ENCODE measurements at regions not wholly inside any gene's neighbourhood (a gene's known extent, or its start where the extent isn't known, plus 50 kb on each side); places are given as distances from the start of the nearest gene placed in this dataset.

- no peak for TF ChIP-seq TAF1 (conservative IDR thresholded peaks at IDR 0.05)
- TF ChIP-seq CTCF (IDR thresholded peaks at IDR 0.05; ENCODE audit: low read depth, low read length, missing input control) = no peak
- no peak for TF ChIP-seq YY1 (IDR thresholded peaks at IDR 0.05)
- TF ChIP-seq, protein P1, sequence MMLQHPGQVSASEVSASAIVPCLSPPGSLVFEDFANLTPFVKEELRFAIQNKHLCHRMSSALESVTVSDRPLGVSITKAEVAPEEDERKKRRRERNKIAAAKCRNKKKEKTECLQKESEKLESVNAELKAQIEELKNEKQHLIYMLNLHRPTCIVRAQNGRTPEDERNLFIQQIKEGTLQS (IDR thresholded peaks at IDR 0.05) = no peak
- no peak for TF ChIP-seq NR2F2 (IDR thresholded peaks at IDR 0.05)
- no peak for TF ChIP-seq RAD21 (IDR thresholded peaks at IDR 0.05)
- TF ChIP-seq, protein P2, sequence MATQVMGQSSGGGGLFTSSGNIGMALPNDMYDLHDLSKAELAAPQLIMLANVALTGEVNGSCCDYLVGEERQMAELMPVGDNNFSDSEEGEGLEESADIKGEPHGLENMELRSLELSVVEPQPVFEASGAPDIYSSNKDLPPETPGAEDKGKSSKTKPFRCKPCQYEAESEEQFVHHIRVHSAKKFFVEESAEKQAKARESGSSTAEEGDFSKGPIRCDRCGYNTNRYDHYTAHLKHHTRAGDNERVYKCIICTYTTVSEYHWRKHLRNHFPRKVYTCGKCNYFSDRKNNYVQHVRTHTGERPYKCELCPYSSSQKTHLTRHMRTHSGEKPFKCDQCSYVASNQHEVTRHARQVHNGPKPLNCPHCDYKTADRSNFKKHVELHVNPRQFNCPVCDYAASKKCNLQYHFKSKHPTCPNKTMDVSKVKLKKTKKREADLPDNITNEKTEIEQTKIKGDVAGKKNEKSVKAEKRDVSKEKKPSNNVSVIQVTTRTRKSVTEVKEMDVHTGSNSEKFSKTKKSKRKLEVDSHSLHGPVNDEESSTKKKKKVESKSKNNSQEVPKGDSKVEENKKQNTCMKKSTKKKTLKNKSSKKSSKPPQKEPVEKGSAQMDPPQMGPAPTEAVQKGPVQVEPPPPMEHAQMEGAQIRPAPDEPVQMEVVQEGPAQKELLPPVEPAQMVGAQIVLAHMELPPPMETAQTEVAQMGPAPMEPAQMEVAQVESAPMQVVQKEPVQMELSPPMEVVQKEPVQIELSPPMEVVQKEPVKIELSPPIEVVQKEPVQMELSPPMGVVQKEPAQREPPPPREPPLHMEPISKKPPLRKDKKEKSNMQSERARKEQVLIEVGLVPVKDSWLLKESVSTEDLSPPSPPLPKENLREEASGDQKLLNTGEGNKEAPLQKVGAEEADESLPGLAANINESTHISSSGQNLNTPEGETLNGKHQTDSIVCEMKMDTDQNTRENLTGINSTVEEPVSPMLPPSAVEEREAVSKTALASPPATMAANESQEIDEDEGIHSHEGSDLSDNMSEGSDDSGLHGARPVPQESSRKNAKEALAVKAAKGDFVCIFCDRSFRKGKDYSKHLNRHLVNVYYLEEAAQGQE (IDR thresholded peaks at IDR 0.05) = no peak
- no peak for TF ChIP-seq JUND (IDR thresholded peaks at IDR 0.05)
- TF ChIP-seq GABPA (IDR thresholded peaks at IDR 0.05 in 1 of 2, conservative IDR thresholded peaks at IDR 0.05 in 1 of 2) = no peak
- TF ChIP-seq SP1 (IDR thresholded peaks at IDR 0.05) = no peak
- TF ChIP-seq, protein P3, sequence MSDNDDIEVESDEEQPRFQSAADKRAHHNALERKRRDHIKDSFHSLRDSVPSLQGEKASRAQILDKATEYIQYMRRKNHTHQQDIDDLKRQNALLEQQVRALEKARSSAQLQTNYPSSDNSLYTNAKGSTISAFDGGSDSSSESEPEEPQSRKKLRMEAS (IDR thresholded peaks at IDR 0.05) = no peak
Measured at GRCh38 chr10:29084681-29085307, 204.1 kb upstream of the LYZL1 start.
